NOMO-1 treated with DMSO at 0.1 percent for 48 hours (cell line): ENCODE measurements at regions not wholly inside any gene's neighbourhood (a gene's known extent, or its start where the extent isn't known, plus 50 kb on each side); places are given as distances from the start of the nearest gene placed in this dataset.

Experiments
- DNase-seq: peaks from one replicate; lab custom pipeline; 2025; ENCODE audit not compliant: unreplicated experiment; lab: John Stamatoyannopoulos, UW

- DNase-seq, result no peak
Measured at GRCh38 chr2:129297430-129297829, 682.0 kb upstream of the RAB6C start.

- DNase-seq, result no peak
Measured at GRCh38 chr2:129299338-129299737, 680.1 kb upstream of the RAB6C start.

GRCh38 chr2:129299756-129300155 is 679.7 kb upstream of the RAB6C start:
- DNase-seq, result no peak

DNA sequence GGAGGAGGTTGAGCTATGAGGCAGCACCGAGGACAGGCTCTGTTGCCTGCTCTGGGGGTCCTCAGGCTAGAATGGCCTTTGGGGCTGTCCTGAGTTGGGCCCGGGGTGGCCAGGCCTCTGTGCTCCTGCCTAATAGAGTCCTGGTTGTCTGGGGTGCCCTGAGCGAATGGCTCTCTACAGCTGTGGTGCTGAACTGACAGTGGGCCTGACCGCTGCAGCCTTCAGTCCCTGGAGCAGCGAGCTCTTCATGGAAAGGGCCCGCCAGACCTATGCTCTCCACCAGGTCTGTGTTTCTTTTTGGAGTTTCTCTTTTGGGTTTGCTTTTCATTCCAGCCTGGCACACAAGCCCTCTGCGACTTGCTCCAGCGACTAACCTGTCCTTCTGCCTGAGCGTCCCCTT is 679.0 kb upstream of the RAB6C start:
- no peak for DNase-seq

GRCh38 chr2:129301431-129301913 is 678.0 kb upstream of the RAB6C start:
- no peak for DNase-seq

DNA sequence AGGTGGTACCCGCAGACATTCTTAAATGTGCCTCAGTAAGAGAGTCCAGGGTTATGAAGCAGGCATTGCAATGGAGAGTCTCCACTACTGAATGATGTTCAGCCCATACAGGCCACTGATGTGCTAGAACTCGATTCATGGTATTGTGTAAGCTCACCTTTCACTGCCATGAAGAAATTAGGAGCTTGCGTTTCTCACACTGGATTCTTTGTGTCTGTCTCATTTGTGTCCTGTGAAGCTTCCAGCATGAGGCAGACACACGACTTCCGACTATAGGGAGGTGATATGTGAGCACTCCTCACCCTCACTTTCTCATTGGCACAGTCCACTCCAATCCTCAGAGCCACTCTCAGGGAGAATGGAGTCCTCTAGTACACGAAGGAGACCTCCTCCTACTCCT is 677.4 kb upstream of the RAB6C start:
- no peak for DNase-seq

- DNase-seq, result no peak
Measured at GRCh38 chr2:129302561-129303183, 676.8 kb upstream of the RAB6C start.

DNA sequence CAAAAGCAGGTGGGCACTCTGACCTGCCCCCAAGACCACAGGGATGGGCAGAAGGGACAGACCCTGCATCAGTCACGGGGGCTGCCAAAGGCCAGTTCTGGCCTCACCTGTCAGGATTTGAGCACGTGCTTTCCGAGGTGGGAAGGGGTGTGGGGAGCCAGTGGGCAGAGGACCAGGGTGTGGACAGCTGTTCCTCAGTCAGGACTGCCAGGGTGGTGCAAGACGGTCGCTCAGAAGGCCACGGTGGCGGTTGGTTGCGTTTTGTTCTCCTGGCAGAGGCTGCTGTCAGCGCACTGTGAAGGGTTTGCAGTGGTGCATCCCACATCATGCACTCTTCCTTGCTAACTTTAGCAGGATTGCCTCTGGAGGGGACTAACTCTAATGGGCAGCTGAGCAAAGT is 665.3 kb upstream of the RAB6C start:
- no peak for DNase-seq

- no peak for DNase-seq
Measured at GRCh38 chr2:129318581-129319421, 660.7 kb upstream of the RAB6C start.

- DNase-seq, result no peak
Measured at GRCh38 chr2:129319422-129319717, 660.1 kb upstream of the RAB6C start.

DNA sequence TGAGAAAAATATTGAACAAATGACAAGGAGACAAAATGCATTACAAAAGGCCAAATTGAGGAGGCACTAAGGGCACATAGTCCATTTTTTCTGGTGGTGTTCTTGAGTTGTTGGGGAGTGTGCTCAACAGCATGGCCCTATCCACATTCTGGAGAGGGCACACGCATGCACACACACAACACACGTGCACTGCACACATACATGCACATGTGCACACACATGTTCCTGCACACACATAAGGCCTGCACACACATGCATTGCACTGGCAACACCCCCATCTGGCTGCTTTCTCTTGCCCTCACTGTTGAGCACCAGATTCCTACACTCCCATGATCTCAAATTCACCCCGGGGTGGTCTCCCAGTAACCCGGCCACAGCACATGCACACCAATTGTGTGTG is 659.2 kb upstream of the RAB6C start:
- DNase-seq, result no peak

DNA sequence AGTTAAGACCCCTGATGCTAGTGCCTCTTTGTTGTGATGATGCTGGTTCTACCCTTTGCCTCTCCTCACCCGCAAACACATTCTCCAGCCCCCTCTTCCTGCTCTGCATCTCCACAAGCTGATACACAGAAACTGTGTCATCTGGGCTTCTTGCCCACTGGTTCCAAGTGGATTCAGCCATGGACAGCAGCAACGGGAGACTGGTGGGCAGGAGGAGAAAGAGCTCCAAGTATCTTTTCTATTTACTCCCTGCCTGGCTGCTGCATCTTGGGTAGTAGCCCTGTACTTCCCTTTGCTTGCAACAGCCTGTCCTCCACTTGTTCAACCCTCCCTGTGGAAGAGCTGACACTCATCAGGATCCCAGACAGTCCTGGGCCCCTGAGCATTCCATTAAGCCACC is 655.1 kb upstream of the RAB6C start:
- no peak for DNase-seq

GRCh38 chr2:129325151-129325550 is 654.3 kb upstream of the RAB6C start:
- DNase-seq, result no peak

- no peak for DNase-seq
Measured at GRCh38 chr2:129329574-129329973, 649.9 kb upstream of the RAB6C start.

DNA sequence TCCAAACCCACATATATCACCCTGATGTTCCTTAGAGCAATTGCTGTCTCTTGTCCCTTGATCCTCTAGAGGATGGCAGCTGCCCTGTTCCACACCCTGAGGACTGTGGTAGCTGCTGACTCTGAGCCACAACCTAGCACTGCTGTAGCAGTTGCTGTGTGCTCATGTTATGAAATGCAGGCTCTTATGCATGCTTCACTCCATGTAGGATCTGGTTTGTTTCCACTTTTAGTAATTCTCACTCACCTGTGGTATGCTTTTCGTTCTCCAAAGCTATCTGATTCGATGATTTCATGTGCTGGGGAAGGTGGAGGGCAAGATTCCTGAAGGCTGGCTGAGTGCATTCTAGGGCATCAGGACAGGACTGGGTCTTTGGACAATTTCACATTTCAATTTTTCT is 649.0 kb upstream of the RAB6C start:
- no peak for DNase-seq

DNA sequence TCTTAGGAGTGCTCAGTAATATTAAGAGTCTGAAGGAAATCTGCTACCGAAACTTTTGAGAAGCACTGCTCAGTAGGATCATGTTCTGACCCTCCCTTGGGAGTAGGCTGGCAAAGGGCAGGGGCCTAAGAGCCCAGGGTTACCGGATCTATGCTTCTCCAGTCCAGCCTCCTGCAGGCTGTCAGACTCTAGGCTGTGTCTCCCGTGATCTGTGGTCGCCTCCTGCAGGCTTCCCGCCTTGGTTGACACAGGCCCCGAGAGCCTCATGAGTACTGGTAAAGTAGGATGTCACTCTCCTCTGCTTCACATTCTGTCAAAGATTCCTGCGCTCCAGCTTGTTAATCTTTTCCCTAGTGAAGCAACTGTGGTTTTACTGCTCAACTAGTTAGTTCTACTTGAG is 647.8 kb upstream of the RAB6C start:
- DNase-seq, result no peak

DNA sequence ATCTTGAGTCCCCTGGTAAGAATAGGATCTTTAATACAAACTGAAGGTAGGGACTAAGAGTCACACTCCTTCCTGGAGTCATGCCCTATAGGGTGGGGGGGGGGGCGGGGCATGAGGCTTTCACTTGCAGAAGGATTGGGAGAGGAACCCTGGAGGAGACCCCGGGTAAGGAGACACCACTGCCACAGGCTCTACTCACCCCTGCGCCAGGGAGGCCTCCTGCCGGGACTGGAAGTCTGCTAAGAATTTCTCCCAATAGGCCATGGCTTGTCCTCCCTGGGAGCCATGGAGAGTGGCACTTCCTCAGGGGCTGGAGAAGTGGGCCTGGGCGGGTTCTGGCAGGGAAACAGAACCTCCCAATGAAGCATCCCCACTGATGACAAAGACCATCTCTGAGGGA is 645.3 kb upstream of the RAB6C start:
- DNase-seq, result no peak

GRCh38 chr2:129334696-129335410 is 644.6 kb upstream of the RAB6C start:
- no peak for DNase-seq

GRCh38 chr2:129336276-129336675 is 643.2 kb upstream of the RAB6C start:
- no peak for DNase-seq

DNA sequence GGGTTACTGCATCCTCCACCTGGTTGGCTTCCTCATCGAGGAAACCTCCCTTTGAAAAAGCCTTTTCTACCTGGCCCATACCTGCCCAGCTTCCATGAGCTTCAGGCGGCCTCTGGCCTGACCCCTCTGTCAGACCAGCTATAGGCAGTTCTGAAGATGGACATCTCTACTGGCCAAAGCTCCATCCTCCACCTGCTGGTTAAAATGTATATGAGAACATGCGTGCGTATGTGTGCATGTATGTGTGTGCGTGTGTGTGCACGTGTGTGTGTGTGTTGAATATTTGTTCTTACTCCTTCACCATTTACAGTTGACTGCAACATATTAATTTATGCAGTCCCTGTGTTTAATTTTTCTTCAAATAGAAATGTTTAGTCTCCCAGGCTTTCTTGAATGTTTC is 642.4 kb upstream of the RAB6C start:
- DNase-seq, result no peak

DNA sequence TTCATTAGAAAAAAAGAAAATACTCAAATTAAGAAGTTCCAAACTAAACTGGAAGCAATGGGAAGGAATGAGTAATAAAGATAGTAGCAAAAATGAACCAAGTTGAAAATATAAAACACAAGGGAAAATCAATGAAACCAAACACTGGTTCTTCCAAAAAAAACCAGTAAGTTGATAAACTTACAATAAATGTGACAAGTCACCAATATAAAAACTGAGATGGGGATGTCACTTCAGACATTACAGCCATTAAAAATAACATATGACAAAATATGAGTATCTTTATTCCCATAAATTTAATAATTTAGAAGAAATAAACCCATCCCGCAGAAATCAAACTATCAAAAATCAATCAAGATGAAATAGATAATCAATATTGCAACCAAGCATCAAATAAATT is 633.9 kb upstream of the RAB6C start:
- no peak for DNase-seq
